ENCODE measurements at regions not wholly inside any gene's neighbourhood (a gene's known extent, or its start where the extent isn't known, plus 50 kb on each side); places are given as distances from the start of the nearest gene placed in this dataset.

GRCh38 chr4:73001885-73002284 is 67.6 kb downstream of the COX18 start:
- no peak for DNase-seq

GRCh38 chr4:72997409-72997808 is 72.1 kb downstream of the COX18 start:
- no peak for DNase-seq

DNA sequence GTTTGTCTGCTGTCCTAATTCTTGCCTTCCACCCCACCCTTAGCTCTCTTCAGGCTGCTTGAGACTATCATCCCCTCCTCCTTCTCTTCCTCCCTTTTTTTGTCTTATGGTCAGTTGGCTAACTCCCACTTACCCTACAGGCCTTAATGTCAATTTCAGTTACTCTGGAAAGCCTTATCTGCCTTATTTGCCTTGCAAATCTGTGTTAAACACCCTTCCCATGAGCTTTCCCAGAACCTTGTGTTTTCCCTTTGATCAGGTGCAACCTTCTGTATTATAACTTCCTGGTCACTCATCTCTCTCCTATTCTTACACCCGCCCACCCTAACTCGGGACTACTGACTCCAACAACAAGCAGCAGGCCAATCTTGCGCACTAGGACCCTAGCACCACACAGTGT is 74.8 kb downstream of the COX18 start:
- peak; percentile 63 for DNase-seq

GRCh38 chr4:72993876-72994275 is 75.6 kb downstream of the COX18 start:
- DNase-seq, result no peak

DNA sequence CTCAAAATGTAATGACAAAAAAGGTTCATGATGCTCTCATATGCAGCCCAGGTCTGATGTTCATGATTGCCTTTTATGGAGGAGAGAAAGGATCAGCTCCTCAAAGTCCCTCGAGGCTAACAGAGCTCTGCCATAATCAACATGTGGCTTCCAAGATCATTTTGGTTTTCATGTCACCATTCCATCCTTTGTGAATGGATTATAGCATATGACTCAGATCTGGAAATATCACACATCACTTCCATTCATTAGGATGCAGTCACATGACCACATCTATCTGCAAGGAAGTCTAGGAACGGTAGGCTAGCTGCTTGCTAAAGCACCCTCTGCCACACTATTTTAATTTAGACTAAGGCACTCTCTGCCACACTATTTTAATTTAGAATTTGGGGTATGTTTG is 77.6 kb downstream of the COX18 start:
- no peak for DNase-seq

DNA sequence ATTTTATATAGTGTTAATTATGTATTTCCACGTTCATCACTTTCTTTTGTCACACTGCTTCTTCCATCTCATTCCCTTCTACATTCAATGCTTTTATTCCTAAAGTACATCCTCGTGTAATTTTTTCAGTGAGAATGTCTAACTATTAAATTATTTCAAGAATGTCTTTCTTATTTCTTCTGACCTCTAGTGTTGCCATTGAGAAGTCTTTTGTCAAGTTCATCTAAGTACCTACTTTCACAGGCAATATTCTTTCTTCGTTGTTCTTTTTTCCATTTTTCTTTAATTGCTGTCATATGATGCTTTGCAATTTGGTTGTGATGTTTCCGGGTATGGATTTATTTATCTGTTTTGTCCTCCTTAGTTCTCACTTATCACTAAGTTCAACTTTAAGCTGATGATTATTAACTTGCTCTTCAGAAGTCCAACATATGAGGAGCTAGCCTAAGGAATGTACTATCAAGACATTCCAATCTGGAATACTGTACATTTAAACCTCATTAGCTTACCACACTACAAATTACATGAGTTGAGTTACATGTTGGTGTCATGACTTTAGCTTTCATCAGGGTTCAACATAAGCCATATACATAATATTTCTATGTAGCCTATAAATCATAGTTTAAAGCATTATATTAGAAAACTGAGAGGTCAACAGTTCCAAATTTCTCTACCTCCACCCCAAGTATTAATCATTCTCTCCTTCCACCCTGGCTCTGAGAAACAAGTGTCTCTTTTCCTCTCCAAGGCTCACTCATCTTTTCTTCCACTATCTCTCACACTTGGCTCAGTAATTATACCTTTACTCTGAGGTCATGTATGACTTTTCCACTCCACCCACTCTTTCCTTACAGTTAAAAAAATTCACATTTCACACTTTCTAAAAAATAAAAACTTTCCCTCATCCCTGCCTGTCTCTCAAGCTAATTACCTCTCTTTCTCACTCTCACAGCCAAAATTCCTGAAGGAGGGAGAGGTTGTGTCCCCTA is 81.5 kb downstream of the COX18 start:
- DNase-seq, result no peak

DNA sequence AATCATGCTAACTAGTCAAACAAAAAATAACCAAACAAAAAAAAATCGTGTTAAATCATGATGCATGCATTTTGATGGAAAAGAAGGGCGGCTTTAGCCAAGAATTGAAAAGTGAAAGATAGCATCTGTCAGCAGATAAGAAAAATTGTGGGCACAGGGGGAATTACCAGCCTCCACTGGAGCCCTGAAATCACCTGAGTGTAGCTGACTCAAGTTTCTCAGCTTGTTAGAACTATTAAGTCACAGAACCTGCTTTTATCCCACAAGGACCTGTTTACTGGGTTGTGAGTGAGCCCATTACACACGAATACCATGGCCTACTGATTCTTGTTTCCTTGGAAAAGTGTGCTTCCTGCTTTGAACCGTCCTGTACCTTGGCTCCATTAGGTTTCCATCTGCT is 85.2 kb downstream of the COX18 start:
- DNase-seq, result no peak

- DNase-seq, result no peak
Observed at GRCh38 chr4:72983709-72984108, 85.8 kb downstream of the COX18 start.

DNA sequence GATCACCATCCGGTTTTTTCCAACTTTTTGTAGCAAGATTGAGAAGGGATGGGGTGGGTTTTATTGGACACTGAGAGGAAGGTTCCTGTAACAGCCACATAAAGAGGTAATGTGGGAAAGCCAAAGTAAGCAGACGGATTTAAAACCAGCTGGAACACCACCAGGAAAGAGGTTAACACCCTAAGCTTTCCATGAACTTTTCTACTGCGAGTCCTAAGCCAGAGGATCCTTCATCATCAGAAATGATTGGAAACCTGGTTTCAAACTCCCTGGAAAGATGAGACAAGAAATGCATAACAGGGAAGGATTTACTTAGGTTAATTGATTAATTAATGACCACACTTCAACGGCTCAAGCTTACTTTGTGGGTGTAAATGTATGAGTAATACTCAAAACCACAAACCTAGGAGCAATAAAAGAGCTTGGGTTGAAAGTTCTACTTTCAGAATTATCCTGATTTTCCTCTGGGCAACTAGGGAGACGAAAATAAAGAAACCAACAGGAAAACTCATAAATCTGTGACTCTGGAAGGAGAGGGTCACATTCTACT is 91.5 kb downstream of the COX18 start:
- DNase-seq, result no peak

- no peak for DNase-seq
Observed at GRCh38 chr4:72975488-72975784, 94.1 kb downstream of the COX18 start.

GRCh38 chr4:72974694-72975487 is 94.6 kb downstream of the COX18 start:
- peak; percentile 27 for DNase-seq

DNA sequence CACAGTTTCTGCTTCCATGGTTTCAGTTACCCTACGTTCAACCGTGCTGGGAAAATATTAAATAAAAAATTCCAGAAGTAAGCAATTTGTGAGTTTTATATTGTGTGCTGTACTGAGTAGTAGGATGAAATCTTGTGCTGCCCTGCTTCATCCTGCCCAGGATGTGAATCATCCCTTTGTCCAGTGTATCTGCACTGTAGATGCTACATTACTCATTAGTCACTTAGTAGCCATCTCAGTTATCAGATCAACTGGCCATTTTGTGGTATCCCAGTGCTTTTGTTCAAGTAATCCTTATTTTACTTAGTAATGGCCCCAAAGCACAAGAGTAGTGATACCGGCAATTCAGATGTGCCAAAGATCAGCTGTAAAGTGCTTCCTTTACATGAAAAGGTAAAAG is 97.9 kb downstream of the COX18 start:
- DNase-seq, result no peak

DNA sequence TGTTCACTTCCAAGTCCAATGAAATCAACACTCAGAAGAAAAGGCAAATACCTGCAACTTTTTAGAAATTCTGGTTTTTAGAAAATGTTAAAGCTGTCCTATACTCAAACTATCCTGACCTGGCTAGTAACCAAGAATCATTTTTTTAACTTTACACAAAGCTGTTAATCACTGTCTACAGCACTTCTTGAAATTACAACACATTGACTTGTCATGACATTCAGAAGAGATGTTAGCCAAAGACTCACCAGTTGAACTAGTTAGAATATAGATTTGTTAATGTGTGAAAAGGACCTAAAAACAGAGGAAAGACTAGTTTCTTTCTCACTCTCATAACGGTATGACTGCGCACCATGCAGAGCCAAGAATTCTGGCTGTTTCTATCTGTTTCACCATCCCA is 98.8 kb downstream of the COX18 start:
- DNase-seq, result no peak

GRCh38 chr4:72969976-72970375 is 99.5 kb downstream of the COX18 start:
- no peak for DNase-seq

- no peak for DNase-seq
Observed at GRCh38 chr4:72966652-72967051, 102.9 kb downstream of the COX18 start.

GRCh38 chr4:72959411-72959810 is 110.1 kb downstream of the COX18 start:
- DNase-seq, result no peak

DNA sequence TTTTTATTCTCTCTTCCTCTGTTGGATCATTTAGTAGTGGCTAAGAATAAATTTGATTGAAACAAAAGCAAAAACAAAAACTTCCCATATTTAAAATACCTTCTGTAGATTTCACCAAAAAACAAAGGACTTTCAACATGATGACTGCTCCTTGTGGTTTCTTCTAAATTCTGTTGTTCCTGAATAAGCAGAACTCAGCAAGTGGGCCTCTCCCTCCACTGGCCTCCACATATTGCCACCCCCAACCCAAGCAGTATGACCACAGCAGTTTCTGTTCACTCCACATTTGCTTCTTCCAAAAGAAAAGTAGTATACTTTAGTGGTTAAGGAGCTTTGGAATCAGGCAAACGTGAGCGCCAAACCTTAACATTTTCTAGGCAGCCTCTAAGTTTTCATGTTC is 114.7 kb downstream of the COX18 start:
- no peak for DNase-seq

GRCh38 chr4:72953571-72953970 is 115.9 kb downstream of the COX18 start:
- no peak for DNase-seq

DNA sequence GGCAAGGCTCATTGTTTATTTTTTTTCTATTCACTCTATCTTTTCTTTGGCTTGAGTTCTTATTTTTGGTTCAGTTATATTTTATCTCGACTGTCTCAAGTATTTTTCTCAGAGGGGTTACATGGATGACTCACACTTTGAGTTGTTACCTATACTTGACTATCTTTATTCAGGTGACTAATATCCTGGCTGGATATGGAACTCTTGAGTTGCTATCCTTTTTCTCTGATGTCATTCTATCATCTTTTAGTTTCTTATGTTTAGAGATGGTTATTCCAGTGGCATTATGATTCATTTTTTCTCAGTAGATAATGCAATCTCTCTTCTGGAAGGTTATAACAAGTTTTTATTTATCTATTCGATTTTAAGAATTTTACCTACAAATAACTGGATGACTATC is 117.9 kb downstream of the COX18 start:
- no peak for DNase-seq

GRCh38 chr4:72951147-72951546 is 118.4 kb downstream of the COX18 start:
- DNase-seq, result no peak

DNA sequence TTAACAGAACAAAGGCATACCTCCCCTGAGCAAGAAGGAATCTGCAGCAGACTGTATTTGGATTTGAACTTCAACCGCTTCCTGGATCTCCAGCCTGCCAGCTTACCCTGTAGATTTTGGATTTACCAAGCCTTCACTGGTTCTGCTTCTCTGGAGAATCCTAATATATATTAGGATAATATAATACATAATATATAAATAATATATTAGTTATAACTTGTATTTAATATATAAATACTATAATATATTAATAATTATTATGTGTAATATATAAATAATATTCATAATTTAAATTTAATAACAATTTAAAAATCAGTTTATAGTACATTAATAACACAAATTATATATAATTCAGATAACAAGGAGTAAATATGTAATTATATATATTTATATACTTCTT is 121.4 kb downstream of the COX18 start:
- DNase-seq, result no peak

GRCh38 chr4:72945719-72946336 is 123.7 kb downstream of the COX18 start:
- DNase-seq, result no peak

GRCh38 chr4:72942565-72942964 is 127.0 kb downstream of the COX18 start:
- DNase-seq, result no peak

DNA sequence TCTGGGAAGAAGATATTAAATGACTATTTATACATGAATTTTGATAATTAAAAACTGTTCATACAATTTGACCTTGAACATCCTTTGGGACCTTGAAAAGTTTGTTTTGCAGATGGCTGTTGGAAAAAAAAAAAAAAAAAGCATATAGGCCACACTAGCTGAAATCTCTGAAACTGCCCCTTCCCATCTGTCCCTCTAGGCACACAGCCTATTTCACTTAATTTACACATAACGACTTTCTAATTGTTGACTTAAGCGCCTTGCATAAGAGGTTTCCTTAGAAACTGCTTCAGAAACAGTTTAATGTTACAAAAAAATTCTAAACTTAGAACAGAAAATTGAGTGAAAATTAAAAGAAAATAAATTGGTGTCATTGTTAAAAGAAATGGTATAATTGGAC is 131.0 kb downstream of the COX18 start:
- no peak for DNase-seq
